HEK293T (cell line): ENCODE measurements at regions not wholly inside any gene's neighbourhood (a gene's known extent, or its start where the extent isn't known, plus 50 kb on each side); places are given as distances from the start of the nearest gene placed in this dataset.

Experiments
- BHLHE40 ChIP-seq: fragments of 450-650 bp; IDR thresholded peaks from 2 replicates; pipeline ENCODE4 v1.6.1; 2016; ENCODE audit warnings: mild to moderate bottlenecking, moderate library complexity, borderline replicate concordance
- FOXA1 ChIP-seq: fragments of 450-650 bp; IDR thresholded peaks from 2 replicates; pipeline ENCODE4 v1.6.1; 2016; ENCODE audit warnings: mild to moderate bottlenecking
- FOXM1 ChIP-seq: fragments of 450-650 bp; IDR thresholded peaks from 2 replicates; pipeline ENCODE4 v1.6.1; 2017; ENCODE audit warnings: mild to moderate bottlenecking, borderline replicate concordance
- LEF1 ChIP-seq: fragments of 450-650 bp; IDR thresholded peaks from 2 replicates; pipeline ENCODE4 v1.6.1; 2017; ENCODE audit warnings: mild to moderate bottlenecking, borderline replicate concordance
- TARDBP ChIP-seq: fragments of 450-650 bp; IDR thresholded peaks from 2 replicates; pipeline ENCODE4 v1.6.1; 2016

- no peak for TF ChIP-seq BHLHE40
- no peak for TF ChIP-seq LEF1
- no peak for TF ChIP-seq FOXM1
- TF ChIP-seq TARDBP, result no peak
- no peak for TF ChIP-seq FOXA1
Observed at GRCh38 chrX:16445166-16445752, 204.7 kb upstream of the S100G start.
